ENCODE measurements at regions not wholly inside any gene's neighbourhood (a gene's known extent, or its start where the extent isn't known, plus 50 kb on each side); places are given as distances from the start of the nearest gene placed in this dataset.

- TF ChIP-seq CTCF (IDR thresholded peaks at IDR 0.05; ENCODE audit: control extremely low read depth in 1 of 3, insufficient read depth in 1 of 3, low read depth in 1 of 3, low read length in 3 of 3), result no peak
- no peak for TF ChIP-seq POLR2AphosphoS5 (IDR thresholded peaks at IDR 0.05; ENCODE audit: low read depth, low read length)
- no peak for TF ChIP-seq POLR2A (IDR thresholded peaks at IDR 0.05; ENCODE audit: control extremely low read depth in 1 of 2, low read depth in 2 of 2, low read length in 2 of 2)
- TF ChIP-seq TAF1 (IDR thresholded peaks at IDR 0.05; ENCODE audit: low read depth, low read length), result no peak
- no peak for TF ChIP-seq FOSL1 (IDR thresholded peaks at IDR 0.05; ENCODE audit: insufficient read depth, low read depth, low read length)
- TF ChIP-seq POU5F1 (IDR thresholded peaks at IDR 0.05; ENCODE audit: low read depth, low read length), result no peak
- no peak for TF ChIP-seq ZNF274 (IDR thresholded peaks at IDR 0.05; ENCODE audit: borderline replicate concordance, extremely low read depth, low read length)
- no peak for TF ChIP-seq CEBPB (IDR thresholded peaks at IDR 0.05; ENCODE audit: low read depth, low read length)
- no peak for TF ChIP-seq HDAC2 (IDR thresholded peaks at IDR 0.05; ENCODE audit: borderline replicate concordance in 1 of 2, low read depth in 2 of 2, low read length in 2 of 2)
- TF ChIP-seq MAFK (IDR thresholded peaks at IDR 0.05; ENCODE audit: low read depth, low read length), result no peak
- no peak for TF ChIP-seq EZH2 (IDR thresholded peaks at IDR 0.05; ENCODE audit: low read depth, low read length, severe bottlenecking)
- TF ChIP-seq GABPA (IDR thresholded peaks at IDR 0.05; ENCODE audit: borderline replicate concordance, insufficient read depth, low read length), result no peak
- no peak for TF ChIP-seq SIRT6 (IDR thresholded peaks at IDR 0.05; ENCODE audit: low read length)
Observed at GRCh38 chrX:139198936-139199335, 331.6 kb upstream of the F9 start.
